H1 (cell line): ENCODE measurements at regions not wholly inside any gene's neighbourhood (a gene's known extent, or its start where the extent isn't known, plus 50 kb on each side); places are given as distances from the start of the nearest gene placed in this dataset.

Experiments
- EP300 ChIP-seq, 2 experiments: IDR thresholded peaks; 1 replicate in 1 of 2; 2 replicates in 1 of 2; pipeline ENCODE4 v1.6.1; 2011 to 2012; ENCODE audit warnings: low read depth in 2 of 2, low read length in 2 of 2, mild to moderate bottlenecking in 2 of 2, borderline replicate concordance in 1 of 2, inconsistent platforms in 1 of 2, moderate library complexity in 1 of 2
- EZH2 ChIP-seq: fragments of 200-600 bp; sonication (generic); IDR thresholded peaks from 2 replicates; pipeline ENCODE4 v1.7.1; 2012; ENCODE audit warnings: low read depth, mild to moderate bottlenecking, moderate library complexity, low read length, inconsistent platforms; ENCODE audit not compliant: severe bottlenecking
- GABPA ChIP-seq: IDR thresholded peaks from 2 replicates; pipeline ENCODE4 v1.6.1; 2011; ENCODE audit warnings: mild to moderate bottlenecking, low read length, moderate library complexity, borderline replicate concordance; ENCODE audit not compliant: insufficient read depth
- NRF1 ChIP-seq: IDR thresholded peaks from 2 replicates; pipeline ENCODE4 v1.6.1; 2011; ENCODE audit warnings: mild to moderate bottlenecking, low read depth, low read length, improper control_type of control experiment
- POLR2A ChIP-seq, 2 experiments: IDR thresholded peaks; 1 replicate in 1 of 2; 2 replicates in 1 of 2; pipeline ENCODE4 v1.6.1; 2011; ENCODE audit warnings: low read depth in 2 of 2, low read length in 2 of 2, mild to moderate bottlenecking in 2 of 2; ENCODE audit errors: control extremely low read depth in 1 of 2
- POLR2AphosphoS5 ChIP-seq: IDR thresholded peaks from 2 replicates; pipeline ENCODE4 v1.6.1; 2011; ENCODE audit warnings: low read depth, low read length
- RFX5 ChIP-seq: IDR thresholded peaks from 2 replicates; pipeline ENCODE4 v1.6.1; 2011; ENCODE audit warnings: low read depth, low read length, improper control_type of control experiment, borderline replicate concordance
- SIN3A ChIP-seq, 2 experiments: IDR thresholded peaks in 1 of 2; conservative IDR thresholded peaks in 1 of 2; 2 replicates each; pipeline ENCODE4 v1.6.1; 2011 to 2012; ENCODE audit warnings: low read length in 2 of 2, improper control_type of control experiment in 1 of 2, low read depth in 1 of 2, mild to moderate bottlenecking in 1 of 2
- SP4 ChIP-seq: IDR thresholded peaks from 2 replicates; pipeline ENCODE4 v1.6.1; 2012; ENCODE audit warnings: low read length, inconsistent platforms
- TAF1 ChIP-seq: IDR thresholded peaks from 2 replicates; pipeline ENCODE4 v1.6.1; 2011; ENCODE audit warnings: mild to moderate bottlenecking, low read depth, low read length
- TF ChIP-seq, protein P1 (sequence below), 3 experiments: IDR thresholded peaks; 1 replicate in 2 of 3; 2 replicates in 1 of 3; pipeline versions ENCODE4 v1.5.1 to v1.6.1; 2011; ENCODE audit warnings: low read length in 3 of 3, mild to moderate bottlenecking in 3 of 3, inconsistent platforms in 2 of 3, low read depth in 1 of 3, moderate library complexity in 1 of 3; ENCODE audit not compliant: insufficient read depth in 1 of 3; ENCODE audit errors: control extremely low read depth in 1 of 3

DNA sequence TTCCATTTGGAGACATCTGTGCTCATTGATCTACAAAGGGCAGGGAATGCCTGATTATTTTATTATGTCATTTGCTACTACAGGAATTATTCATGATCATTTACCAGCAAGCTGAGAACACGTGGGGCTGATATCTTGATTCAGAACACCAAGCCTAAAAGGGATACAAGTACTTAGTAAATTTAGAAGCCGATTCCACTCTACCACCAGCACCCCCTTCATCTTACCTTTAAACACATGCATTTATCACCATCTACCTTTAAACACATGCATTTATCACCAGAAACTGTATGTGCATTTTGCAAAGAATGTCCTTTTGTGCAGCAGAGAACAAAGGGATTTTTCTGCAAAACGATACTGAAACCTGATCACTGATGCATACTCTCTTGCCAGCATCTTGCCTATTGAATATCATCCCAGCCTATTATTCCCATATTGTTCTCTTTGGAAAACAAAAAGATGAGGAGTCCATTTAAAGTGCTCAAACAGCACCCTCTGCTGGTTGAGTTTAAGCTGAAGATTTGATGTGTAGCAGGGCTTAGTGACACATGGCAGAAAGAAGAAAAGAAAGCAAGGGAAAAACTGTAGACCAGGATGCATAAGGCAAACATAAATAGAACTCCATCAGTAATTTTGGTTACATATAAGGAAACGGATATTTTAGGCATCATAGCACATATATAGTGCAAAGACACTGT is 132.6 kb upstream of the PLEKHG7 start:
- TF ChIP-seq SIN3A (conservative IDR thresholded peaks at IDR 0.05 in 1 of 2, IDR thresholded peaks at IDR 0.05 in 1 of 2; ENCODE audit: low read depth in 1 of 2, low read length in 2 of 2), result no peak
- TF ChIP-seq EP300 (IDR thresholded peaks at IDR 0.05; ENCODE audit: borderline replicate concordance in 1 of 2, low read depth in 2 of 2, low read length in 2 of 2), result no peak
- TF ChIP-seq RFX5, result no peak
- TF ChIP-seq, protein P1, sequence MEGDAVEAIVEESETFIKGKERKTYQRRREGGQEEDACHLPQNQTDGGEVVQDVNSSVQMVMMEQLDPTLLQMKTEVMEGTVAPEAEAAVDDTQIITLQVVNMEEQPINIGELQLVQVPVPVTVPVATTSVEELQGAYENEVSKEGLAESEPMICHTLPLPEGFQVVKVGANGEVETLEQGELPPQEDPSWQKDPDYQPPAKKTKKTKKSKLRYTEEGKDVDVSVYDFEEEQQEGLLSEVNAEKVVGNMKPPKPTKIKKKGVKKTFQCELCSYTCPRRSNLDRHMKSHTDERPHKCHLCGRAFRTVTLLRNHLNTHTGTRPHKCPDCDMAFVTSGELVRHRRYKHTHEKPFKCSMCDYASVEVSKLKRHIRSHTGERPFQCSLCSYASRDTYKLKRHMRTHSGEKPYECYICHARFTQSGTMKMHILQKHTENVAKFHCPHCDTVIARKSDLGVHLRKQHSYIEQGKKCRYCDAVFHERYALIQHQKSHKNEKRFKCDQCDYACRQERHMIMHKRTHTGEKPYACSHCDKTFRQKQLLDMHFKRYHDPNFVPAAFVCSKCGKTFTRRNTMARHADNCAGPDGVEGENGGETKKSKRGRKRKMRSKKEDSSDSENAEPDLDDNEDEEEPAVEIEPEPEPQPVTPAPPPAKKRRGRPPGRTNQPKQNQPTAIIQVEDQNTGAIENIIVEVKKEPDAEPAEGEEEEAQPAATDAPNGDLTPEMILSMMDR (IDR thresholded peaks at IDR 0.05; ENCODE audit: control extremely low read depth in 1 of 3, insufficient read depth in 1 of 3, low read depth in 1 of 3, low read length in 3 of 3), result peak in 2 of 3 experiments; percentile 50 to 70; a peak in 3 of 4 replicates
- TF ChIP-seq EZH2, result no peak
- TF ChIP-seq POLR2AphosphoS5, result no peak
- no peak for TF ChIP-seq GABPA
- TF ChIP-seq NRF1, result no peak
- no peak for TF ChIP-seq TAF1
- TF ChIP-seq SP4, result no peak
- TF ChIP-seq POLR2A (IDR thresholded peaks at IDR 0.05; ENCODE audit: control extremely low read depth in 1 of 2, low read depth in 2 of 2, low read length in 2 of 2), result no peak
